NOMO-1 treated with dmso at 0.1 percent for 144 hours (cell line): ENCODE measurements at regions not wholly inside any gene's neighbourhood (a gene's known extent, or its start where the extent isn't known, plus 50 kb on each side); places are given as distances from the start of the nearest gene placed in this dataset.
A peak's percentile ranks its signal among the peaks of the same experiment; 100 is the strongest.

Experiments used
- DNase-seq: peaks from one replicate; lab custom pipeline; 2025; ENCODE audit not compliant: unreplicated experiment; lab: John Stamatoyannopoulos, UW

GRCh38 chr20:21653628-21654027 is 51.8 kb upstream of the PAX1 start:
- DNase-seq: no peak

- DNase-seq: no peak
Measured at GRCh38 chr20:21643417-21643816, 62.0 kb upstream of the PAX1 start.

- no peak for DNase-seq
Measured at GRCh38 chr20:21640556-21640955, 64.9 kb upstream of the PAX1 start.

- DNase-seq: no peak
Measured at GRCh38 chr20:21633829-21634228, 71.6 kb upstream of the PAX1 start.

- no peak for DNase-seq
Measured at GRCh38 chr20:21632735-21633053, 72.8 kb upstream of the PAX1 start.

- no peak for DNase-seq
Measured at GRCh38 chr20:21632031-21632734, 73.3 kb upstream of the PAX1 start.

GRCh38 chr20:21628800-21629199 is 76.7 kb upstream of the PAX1 start:
- no peak for DNase-seq

- DNase-seq: no peak
Measured at GRCh38 chr20:21623781-21624094, 81.7 kb upstream of the PAX1 start.

GRCh38 chr20:21623074-21623780 is 82.2 kb upstream of the PAX1 start:
- DNase-seq: peak; percentile 4

- DNase-seq: no peak
Measured at GRCh38 chr20:21622097-21622857, 83.2 kb upstream of the PAX1 start.

- no peak for DNase-seq
Measured at GRCh38 chr20:21618759-21619416, 86.6 kb upstream of the PAX1 start.

- DNase-seq: peak; percentile 4
Measured at GRCh38 chr20:21615617-21616080, 89.8 kb upstream of the PAX1 start.

- DNase-seq: no peak
Measured at GRCh38 chr20:21614980-21615379, 90.5 kb upstream of the PAX1 start.

GRCh38 chr20:21613512-21613911 is 92.0 kb upstream of the PAX1 start:
- no peak for DNase-seq

GRCh38 chr20:21609981-21610380 is 95.5 kb upstream of the PAX1 start:
- DNase-seq: no peak

GRCh38 chr20:21609221-21609620 is 95.4 kb upstream of the NKX2-2 start:
- DNase-seq: no peak

GRCh38 chr20:21608777-21609176 is 94.9 kb upstream of the NKX2-2 start:
- no peak for DNase-seq

- no peak for DNase-seq
Measured at GRCh38 chr20:21607971-21608725, 94.3 kb upstream of the NKX2-2 start.

GRCh38 chr20:21601799-21602198 is 87.9 kb upstream of the NKX2-2 start:
- no peak for DNase-seq

GRCh38 chr20:21586682-21587081 is 72.8 kb upstream of the NKX2-2 start:
- DNase-seq: no peak
